Liver (tissue), 8 donors: ENCODE measurements at regions not wholly inside any gene's neighbourhood (a gene's known extent, or its start where the extent isn't known, plus 50 kb on each side); places are given as distances from the start of the nearest gene placed in this dataset.

Source experiments
- DNase-seq: peaks from one replicate; pipeline ENCODE4 v3.0.0-alpha.2; 2017; ENCODE audit warnings: low spot score
- H3K27ac ChIP-seq, 2 donors: one replicate each; pipeline ENCODE4 v1.7.0; 2013; ENCODE audit warnings: inconsistent platforms in 2 of 2, low read length in 2 of 2, control low read depth in 1 of 2, low read depth in 1 of 2, mild to moderate bottlenecking in 1 of 2
- H3K27me3 ChIP-seq, 4 donors: one replicate each; pipeline versions ENCODE4 v1.6.1 to v1.7.0; 2013; ENCODE audit warnings: low read length in 3 of 4, inconsistent platforms in 1 of 4, mild to moderate bottlenecking in 1 of 4, moderate library complexity in 1 of 4; ENCODE audit not compliant: control insufficient read depth in 4 of 4, insufficient read depth in 4 of 4
- H3K36me3 ChIP-seq, 4 donors: one replicate each; pipeline versions ENCODE4 v1.6.1 to v1.7.0; 2013; ENCODE audit warnings: low read length in 3 of 4, mild to moderate bottlenecking in 3 of 4, low read depth in 1 of 4, moderate library complexity in 1 of 4; ENCODE audit not compliant: control insufficient read depth in 4 of 4, insufficient read depth in 3 of 4
- H3K4me1 ChIP-seq, 4 donors: one replicate each; pipeline versions ENCODE4 v1.6.1 to v1.7.0; 2013; ENCODE audit warnings: low read length in 3 of 4, mild to moderate bottlenecking in 3 of 4, moderate library complexity in 1 of 4; ENCODE audit not compliant: control insufficient read depth in 4 of 4, insufficient read depth in 4 of 4
- H3K4me3 ChIP-seq, 3 donors: one replicate each; pipeline versions ENCODE4 v1.6.1 to v1.7.0; 2013; ENCODE audit warnings: low read length in 3 of 3, control low read depth in 1 of 3, low read depth in 1 of 3, mild to moderate bottlenecking in 1 of 3
- H3K9ac ChIP-seq, 2 donors: one replicate each; pipeline ENCODE4 v1.7.0; 2013; ENCODE audit warnings: low read length in 2 of 2, mild to moderate bottlenecking in 2 of 2, moderate library complexity in 2 of 2, control low read depth in 1 of 2, low read depth in 1 of 2
- H3K9me3 ChIP-seq, 4 donors: one replicate each; pipeline versions ENCODE4 v1.6.1 to v1.7.0; 2013; ENCODE audit warnings: low read length in 3 of 4; ENCODE audit not compliant: control insufficient read depth in 4 of 4
- ATF3 ChIP-seq: IDR thresholded peaks from 2 replicates; pipeline ENCODE4 v1.6.1; 2016; ENCODE audit warnings: antibody characterized with exemption
- CTCF ChIP-seq: fragments of 150-350 bp; IDR thresholded peaks from 2 replicates; pipeline ENCODE4 v1.5.1; 2017; ENCODE audit warnings: improper control_type of control experiment, low read depth, low read length; ENCODE audit not compliant: missing input control
- EGR1 ChIP-seq, 2 donors: IDR thresholded peaks; 2 replicates each; pipeline ENCODE4 v1.6.1; 2016 to 2018; ENCODE audit warnings: antibody characterized with exemption in 2 of 2, low read depth in 2 of 2
- FOXA1 ChIP-seq: IDR thresholded peaks from 2 replicates; pipeline ENCODE4 v1.6.1; 2016; ENCODE audit warnings: antibody characterized with exemption
- FOXA2 ChIP-seq: IDR thresholded peaks from 2 replicates; pipeline ENCODE4 v1.6.1; 2016; ENCODE audit warnings: antibody characterized with exemption
- GABPA ChIP-seq, 2 donors: IDR thresholded peaks in 1 of 2; conservative IDR thresholded peaks in 1 of 2; 2 replicates each; pipeline ENCODE4 v1.6.1; 2016; ENCODE audit warnings: antibody characterized with exemption in 2 of 2, mild to moderate bottlenecking in 1 of 2, moderate library complexity in 1 of 2
- HNF4G ChIP-seq: IDR thresholded peaks from 2 replicates; pipeline ENCODE4 v1.6.1; 2016; ENCODE audit warnings: antibody characterized with exemption
- JUND ChIP-seq, 2 donors: IDR thresholded peaks; 2 replicates each; pipeline ENCODE4 v1.6.1; 2016; ENCODE audit warnings: antibody characterized with exemption in 2 of 2
- MAX ChIP-seq: IDR thresholded peaks from 2 replicates; pipeline ENCODE4 v1.6.1; 2016; ENCODE audit warnings: antibody characterized with exemption
- NR2F2 ChIP-seq: IDR thresholded peaks from 2 replicates; pipeline ENCODE4 v1.6.1; 2016; ENCODE audit warnings: antibody characterized with exemption
- RAD21 ChIP-seq, 2 donors: IDR thresholded peaks; 2 replicates each; pipeline ENCODE4 v1.6.1; 2016; ENCODE audit warnings: antibody characterized with exemption in 2 of 2, mild to moderate bottlenecking in 2 of 2
- RXRA ChIP-seq, 2 donors: IDR thresholded peaks; 2 replicates each; pipeline ENCODE4 v1.6.1; 2017 to 2018; ENCODE audit warnings: antibody characterized with exemption in 2 of 2, mild to moderate bottlenecking in 1 of 2
- TAF1 ChIP-seq: conservative IDR thresholded peaks from 2 replicates; pipeline ENCODE4 v1.6.1; 2016; ENCODE audit warnings: antibody characterized with exemption, mild to moderate bottlenecking
- YY1 ChIP-seq: IDR thresholded peaks from 2 replicates; pipeline ENCODE4 v1.6.1; 2016; ENCODE audit warnings: antibody characterized with exemption, mild to moderate bottlenecking
- ZBTB33 ChIP-seq: IDR thresholded peaks from 2 replicates; pipeline ENCODE4 v1.6.1; 2016; ENCODE audit warnings: antibody characterized with exemption
- WGBS: extraction: QIAGEN DNeasy Blood & Tissue Kit; methylation state at CpG from one replicate; pipeline ENCODE4 v1.1.7; 2013; 5-methylcytosine and 5-hydroxymethylcytosine counted together
- donor health status: healthy.
- donor health status: healthy.
- donor health status: healthy.
- donor health status: healthy.
- donor health status: healthy.

GRCh38 chr22:48511781-48512327 lies 1315.8 kb downstream of the BRD1 start:
- TF ChIP-seq ATF3, result no peak
- no peak for TF ChIP-seq CTCF
- TF ChIP-seq TAF1, result no peak
- no peak for TF ChIP-seq FOXA1
- no peak for TF ChIP-seq ZBTB33
- TF ChIP-seq FOXA2, result no peak
- no peak for TF ChIP-seq YY1
- no peak for TF ChIP-seq NR2F2
- no peak for TF ChIP-seq RXRA (IDR thresholded peaks at IDR 0.05)
- TF ChIP-seq HNF4G, result no peak
- no peak for TF ChIP-seq EGR1 (IDR thresholded peaks at IDR 0.05; ENCODE audit: low read depth in 2 of 2)
- TF ChIP-seq JUND (IDR thresholded peaks at IDR 0.05), result no peak
- Histone ChIP-seq H3K4me3 (no peak overlapping the region), H3K27ac (no peak overlapping the region), H3K9ac (no peak overlapping the region), H3K4me1 (no peaks in the 10 kb centered on the region), H3K36me3 (no peaks in the 10 kb centered on the region), H3K27me3 (peaks cover 0 to under 1% (median 0%) of the 10 kb centered on the region in 4 donors), H3K9me3 (no peaks in the 10 kb centered on the region)
- no peak for DNase-seq
- 88% methylated on average over 23 of the region's 23 CpGs for WGBS

- H3K27ac ChIP-seq, result no peak overlapping the region
- TF ChIP-seq FOXA1, result no peak
- TF ChIP-seq EGR1 (IDR thresholded peaks at IDR 0.05; ENCODE audit: low read depth in 2 of 2), result no peak
- no peak for TF ChIP-seq CTCF
- no peak for TF ChIP-seq RAD21 (IDR thresholded peaks at IDR 0.05)
- TF ChIP-seq GABPA (IDR thresholded peaks at IDR 0.05 in 1 of 2, conservative IDR thresholded peaks at IDR 0.05 in 1 of 2), result no peak
- no peak for TF ChIP-seq MAX
- TF ChIP-seq YY1, result no peak
- no peak for TF ChIP-seq JUND (IDR thresholded peaks at IDR 0.05)
- no peak for TF ChIP-seq NR2F2
- no peak for TF ChIP-seq TAF1
- peaks cover 0 to 3% (median 0%) of the 10 kb centered on the region in 4 donors for H3K27me3 ChIP-seq
- H3K9me3 ChIP-seq, result no peaks in the 10 kb centered on the region
- H3K9ac ChIP-seq, result no peak overlapping the region
- H3K4me3 ChIP-seq, result no peak overlapping the region
- WGBS, result 59% methylated on average over 7 of the region's 7 CpGs
- no peaks in the 10 kb centered on the region for H3K36me3 ChIP-seq
- DNase-seq, result no peak
- no peaks in the 10 kb centered on the region for H3K4me1 ChIP-seq
These were observed 1316.5 kb downstream of the BRD1 start for GRCh38 chr22:48511211-48511610.
